ENCODE measurements at regions not wholly inside any gene's neighbourhood (a gene's known extent, or its start where the extent isn't known, plus 50 kb on each side); places are given as distances from the start of the nearest gene placed in this dataset.

- no peak overlapping the region for H3K4me3 ChIP-seq
- no peaks in the 10 kb centered on the region for H3K27me3 ChIP-seq
- no peaks in the 10 kb centered on the region for H3K4me1 ChIP-seq
- no peak for TF ChIP-seq EP300 (IDR thresholded peaks at IDR 0.05)
- no peak for TF ChIP-seq POLR2A (IDR thresholded peaks at IDR 0.05)
- no peak for TF ChIP-seq CTCF (IDR thresholded peaks at IDR 0.05)
- DNase-seq (ENCODE audit: low spot score in 2 of 2) = no peak
- H3K27ac ChIP-seq = no peak overlapping the region
- no peaks in the 10 kb centered on the region for H3K9me3 ChIP-seq
- 53 to 57% methylated on average over 2 of the region's 2 CpGs for WGBS, 2 donors
- H3K36me3 ChIP-seq = no peaks in the 10 kb centered on the region
Measured at GRCh38 chr5:86354664-86355063, 263.1 kb upstream of the COX7C start.

GRCh38 chr5:86360801-86361200, 256.9 kb upstream of the COX7C start:
- Histone ChIP-seq H3K36me3 (no peaks in the 10 kb centered on the region), H3K4me1 (no peaks in the 10 kb centered on the region), H3K27me3 (no peaks in the 10 kb centered on the region), H3K27ac (no peak overlapping the region), H3K9me3 (no peaks in the 10 kb centered on the region), H3K4me3 (no peak overlapping the region)
- DNase-seq (ENCODE audit: low spot score in 2 of 2) = no peak
- TF ChIP-seq POLR2A (IDR thresholded peaks at IDR 0.05) (no peak), EP300 (IDR thresholded peaks at IDR 0.05) (no peak), CTCF (IDR thresholded peaks at IDR 0.05) (no peak)
- WGBS, 2 donors = 78 to 84% methylated on average over 1 of the region's 1 CpG

- TF ChIP-seq EP300 (IDR thresholded peaks at IDR 0.05) (no peak), CTCF (IDR thresholded peaks at IDR 0.05) (no peak), POLR2A (IDR thresholded peaks at IDR 0.05) (no peak)
- H3K27me3 ChIP-seq = no peaks in the 10 kb centered on the region
- no peaks in the 10 kb centered on the region for H3K4me1 ChIP-seq
- H3K9me3 ChIP-seq = peaks cover 0 to 4% (median 0%) of the 10 kb centered on the region in 4 donors
- no peak overlapping the region for H3K27ac ChIP-seq
- no peak overlapping the region for H3K4me3 ChIP-seq
- no peaks in the 10 kb centered on the region for H3K36me3 ChIP-seq
- DNase-seq (ENCODE audit: low spot score in 2 of 2) = no peak
Measured at GRCh38 chr5:86371061-86371460, 246.7 kb upstream of the COX7C start.

GRCh38 chr5:86374611-86375010, 243.1 kb upstream of the COX7C start:
- Histone ChIP-seq H3K27ac (no peak overlapping the region), H3K4me1 (no peaks in the 10 kb centered on the region), H3K9me3 (peaks cover 0 to 4% (median 0%) of the 10 kb centered on the region in 4 donors), H3K27me3 (no peaks in the 10 kb centered on the region), H3K4me3 (no peak overlapping the region), H3K36me3 (no peaks in the 10 kb centered on the region)
- no peak for DNase-seq (ENCODE audit: low spot score in 2 of 2)
- 79 to 83% methylated on average over 3 of the region's 3 CpGs for WGBS, 2 donors
- TF ChIP-seq EP300 (IDR thresholded peaks at IDR 0.05) (no peak), CTCF (IDR thresholded peaks at IDR 0.05) (no peak), POLR2A (IDR thresholded peaks at IDR 0.05) (no peak)

GRCh38 chr5:86376214-86376613, 241.5 kb upstream of the COX7C start:
- Histone ChIP-seq H3K36me3 (no peaks in the 10 kb centered on the region), H3K9me3 (peaks cover 0 to 4% (median 0%) of the 10 kb centered on the region in 4 donors), H3K27ac (no peak overlapping the region), H3K4me1 (no peaks in the 10 kb centered on the region), H3K27me3 (no peaks in the 10 kb centered on the region), H3K4me3 (no peak overlapping the region)
- 78 to 89% methylated on average over 3 of the region's 3 CpGs for WGBS, 2 donors
- DNase-seq (ENCODE audit: low spot score in 2 of 2) = no peak
- TF ChIP-seq EP300 (IDR thresholded peaks at IDR 0.05) (no peak), POLR2A (IDR thresholded peaks at IDR 0.05) (no peak), CTCF (IDR thresholded peaks at IDR 0.05) (no peak)
